ENCODE measurements at regions not wholly inside any gene's neighbourhood (a gene's known extent, or its start where the extent isn't known, plus 50 kb on each side); places are given as distances from the start of the nearest gene placed in this dataset.

DNA sequence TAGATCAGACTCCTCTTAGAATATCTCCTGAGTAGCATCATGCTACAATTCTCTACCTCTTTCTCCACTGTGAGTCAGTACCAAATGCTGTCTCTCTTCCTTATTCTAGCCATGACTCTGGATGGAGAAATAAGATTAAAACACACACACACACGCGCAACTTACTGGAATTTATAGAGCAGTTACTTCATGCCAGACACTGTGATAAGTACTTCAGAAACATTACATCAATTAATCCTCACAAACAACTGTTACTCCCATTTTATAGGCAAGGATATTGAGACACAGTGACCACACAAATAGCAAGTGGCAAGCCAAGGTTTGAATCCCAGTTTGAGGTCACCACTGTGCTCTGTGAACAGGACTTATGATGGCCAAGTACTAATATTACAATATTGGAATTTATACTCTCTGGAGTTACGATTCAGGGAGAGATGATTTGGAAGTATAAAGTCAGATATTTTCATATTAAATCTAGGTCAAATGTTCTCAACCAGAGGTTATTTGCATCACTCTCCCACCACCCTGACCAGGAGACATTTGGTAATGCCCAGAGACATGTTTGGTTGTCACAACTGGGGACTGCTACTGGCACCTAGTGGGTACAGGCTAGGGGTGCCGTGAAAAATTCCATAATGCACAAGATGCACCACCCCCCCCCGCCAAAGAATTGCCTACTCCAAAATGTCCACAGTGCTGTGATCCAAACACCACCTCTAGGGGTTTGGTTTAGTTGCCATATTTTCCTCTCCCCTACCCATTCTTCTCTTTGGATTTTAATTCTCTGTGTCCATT, 221.6 kb downstream of the LTN1 start:
- no peak for TF ChIP-seq EZH2 (IDR thresholded peaks at IDR 0.05; ENCODE audit: insufficient read depth, poor library complexity, severe bottlenecking)
- TF ChIP-seq EZH2phosphoT487 (IDR thresholded peaks at IDR 0.05; ENCODE audit: insufficient read depth, low read depth): no peak

All from GM23248 (cell line).